ENCODE measurements at regions not wholly inside any gene's neighbourhood (a gene's known extent, or its start where the extent isn't known, plus 50 kb on each side); places are given as distances from the start of the nearest gene placed in this dataset.

DNA sequence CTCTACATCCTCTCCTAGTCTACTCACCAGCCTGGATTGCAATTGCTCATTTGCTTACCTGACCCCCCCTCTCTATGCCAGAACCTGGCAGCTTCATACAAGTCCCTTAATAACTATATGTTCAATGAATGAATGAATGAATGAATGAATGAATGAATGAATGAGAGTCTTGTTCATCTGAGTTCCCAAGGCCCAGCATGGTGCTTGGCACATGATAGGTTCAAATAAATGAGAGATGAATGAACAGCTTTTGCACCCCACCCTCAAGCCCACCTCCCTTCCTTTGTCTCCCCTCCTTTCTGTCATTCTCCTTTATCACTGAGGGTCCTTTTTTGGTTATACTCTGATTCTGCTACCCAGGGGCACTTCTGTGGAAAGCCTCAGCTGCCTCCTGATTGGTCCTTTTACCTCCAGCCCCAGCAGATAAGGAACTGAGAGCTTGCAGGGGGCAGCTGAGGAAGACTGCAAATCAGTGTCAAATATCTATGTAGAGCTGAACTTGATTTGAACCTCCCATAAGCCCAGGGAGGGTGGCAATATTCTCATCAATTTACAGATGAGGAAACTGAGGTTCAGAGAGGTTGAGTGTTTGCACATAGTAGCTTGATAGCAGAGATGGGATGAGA is 54.1 kb upstream of the CHRNB4 start:
- no peak overlapping the region for H3K4me3 Mint-ChIP-seq
- DNase-seq (ENCODE audit: low spot score) (no peak), ATAC-seq (no peak)
- no peak for TF ChIP-seq ZNF671 (CRISPR knock-in tag; IDR thresholded peaks at IDR 0.05)
- TF ChIP-seq ZBTB21 (CRISPR knock-in tag; IDR thresholded peaks at IDR 0.05; ENCODE audit: borderline replicate concordance) = no peak
- TF ChIP-seq, protein P1, sequence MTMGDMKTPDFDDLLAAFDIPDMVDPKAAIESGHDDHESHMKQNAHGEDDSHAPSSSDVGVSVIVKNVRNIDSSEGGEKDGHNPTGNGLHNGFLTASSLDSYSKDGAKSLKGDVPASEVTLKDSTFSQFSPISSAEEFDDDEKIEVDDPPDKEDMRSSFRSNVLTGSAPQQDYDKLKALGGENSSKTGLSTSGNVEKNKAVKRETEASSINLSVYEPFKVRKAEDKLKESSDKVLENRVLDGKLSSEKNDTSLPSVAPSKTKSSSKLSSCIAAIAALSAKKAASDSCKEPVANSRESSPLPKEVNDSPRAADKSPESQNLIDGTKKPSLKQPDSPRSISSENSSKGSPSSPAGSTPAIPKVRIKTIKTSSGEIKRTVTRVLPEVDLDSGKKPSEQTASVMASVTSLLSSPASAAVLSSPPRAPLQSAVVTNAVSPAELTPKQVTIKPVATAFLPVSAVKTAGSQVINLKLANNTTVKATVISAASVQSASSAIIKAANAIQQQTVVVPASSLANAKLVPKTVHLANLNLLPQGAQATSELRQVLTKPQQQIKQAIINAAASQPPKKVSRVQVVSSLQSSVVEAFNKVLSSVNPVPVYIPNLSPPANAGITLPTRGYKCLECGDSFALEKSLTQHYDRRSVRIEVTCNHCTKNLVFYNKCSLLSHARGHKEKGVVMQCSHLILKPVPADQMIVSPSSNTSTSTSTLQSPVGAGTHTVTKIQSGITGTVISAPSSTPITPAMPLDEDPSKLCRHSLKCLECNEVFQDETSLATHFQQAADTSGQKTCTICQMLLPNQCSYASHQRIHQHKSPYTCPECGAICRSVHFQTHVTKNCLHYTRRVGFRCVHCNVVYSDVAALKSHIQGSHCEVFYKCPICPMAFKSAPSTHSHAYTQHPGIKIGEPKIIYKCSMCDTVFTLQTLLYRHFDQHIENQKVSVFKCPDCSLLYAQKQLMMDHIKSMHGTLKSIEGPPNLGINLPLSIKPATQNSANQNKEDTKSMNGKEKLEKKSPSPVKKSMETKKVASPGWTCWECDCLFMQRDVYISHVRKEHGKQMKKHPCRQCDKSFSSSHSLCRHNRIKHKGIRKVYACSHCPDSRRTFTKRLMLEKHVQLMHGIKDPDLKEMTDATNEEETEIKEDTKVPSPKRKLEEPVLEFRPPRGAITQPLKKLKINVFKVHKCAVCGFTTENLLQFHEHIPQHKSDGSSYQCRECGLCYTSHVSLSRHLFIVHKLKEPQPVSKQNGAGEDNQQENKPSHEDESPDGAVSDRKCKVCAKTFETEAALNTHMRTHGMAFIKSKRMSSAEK (CRISPR knock-in tag; IDR thresholded peaks at IDR 0.05; ENCODE audit: borderline replicate concordance) = no peak
- TF ChIP-seq FOXK1 (CRISPR knock-in tag; IDR thresholded peaks at IDR 0.05) = no peak
- TF ChIP-seq, protein P2, sequence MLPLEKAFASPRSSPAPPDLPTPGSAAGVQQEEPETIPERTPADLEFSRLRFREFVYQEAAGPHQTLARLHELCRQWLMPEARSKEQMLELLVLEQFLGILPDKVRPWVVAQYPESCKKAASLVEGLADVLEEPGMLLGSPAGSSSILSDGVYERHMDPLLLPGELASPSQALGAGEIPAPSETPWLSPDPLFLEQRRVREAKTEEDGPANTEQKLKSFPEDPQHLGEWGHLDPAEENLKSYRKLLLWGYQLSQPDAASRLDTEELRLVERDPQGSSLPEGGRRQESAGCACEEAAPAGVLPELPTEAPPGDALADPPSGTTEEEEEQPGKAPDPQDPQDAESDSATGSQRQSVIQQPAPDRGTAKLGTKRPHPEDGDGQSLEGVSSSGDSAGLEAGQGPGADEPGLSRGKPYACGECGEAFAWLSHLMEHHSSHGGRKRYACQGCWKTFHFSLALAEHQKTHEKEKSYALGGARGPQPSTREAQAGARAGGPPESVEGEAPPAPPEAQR (CRISPR knock-in tag; IDR thresholded peaks at IDR 0.05) = no peak
- no peak for TF ChIP-seq EMX1 (CRISPR knock-in tag; IDR thresholded peaks at IDR 0.05)
- no peak for TF ChIP-seq ZNF423 (CRISPR knock-in tag; IDR thresholded peaks at IDR 0.05)
- TF ChIP-seq NFYB (CRISPR knock-in tag; conservative IDR thresholded peaks at IDR 0.05; ENCODE audit: low read depth) = no peak
- TF ChIP-seq GRHL2 (CRISPR knock-in tag; IDR thresholded peaks at IDR 0.05; ENCODE audit: insufficient replicate concordance, severe bottlenecking) = no peak
- TF ChIP-seq ZNF317 (CRISPR knock-in tag; IDR thresholded peaks at IDR 0.05; ENCODE audit: borderline replicate concordance, low read depth) = no peak
- no peak for TF ChIP-seq KAT7 (CRISPR knock-in tag; IDR thresholded peaks at IDR 0.05; ENCODE audit: borderline replicate concordance)
- TF ChIP-seq ZMAT4 (CRISPR knock-in tag; IDR thresholded peaks at IDR 0.05) = no peak
- TF ChIP-seq RELA (CRISPR knock-in tag; IDR thresholded peaks at IDR 0.05; ENCODE audit: borderline replicate concordance) = no peak
- no peak for TF ChIP-seq ARID4B (CRISPR knock-in tag; IDR thresholded peaks at IDR 0.05; ENCODE audit: borderline replicate concordance)
- TF ChIP-seq ATF1 (CRISPR knock-in tag; IDR thresholded peaks at IDR 0.05) = no peak
- TF ChIP-seq ZNF219 (CRISPR knock-in tag; IDR thresholded peaks at IDR 0.05; ENCODE audit: borderline replicate concordance) = no peak
- TF ChIP-seq, protein P3, sequence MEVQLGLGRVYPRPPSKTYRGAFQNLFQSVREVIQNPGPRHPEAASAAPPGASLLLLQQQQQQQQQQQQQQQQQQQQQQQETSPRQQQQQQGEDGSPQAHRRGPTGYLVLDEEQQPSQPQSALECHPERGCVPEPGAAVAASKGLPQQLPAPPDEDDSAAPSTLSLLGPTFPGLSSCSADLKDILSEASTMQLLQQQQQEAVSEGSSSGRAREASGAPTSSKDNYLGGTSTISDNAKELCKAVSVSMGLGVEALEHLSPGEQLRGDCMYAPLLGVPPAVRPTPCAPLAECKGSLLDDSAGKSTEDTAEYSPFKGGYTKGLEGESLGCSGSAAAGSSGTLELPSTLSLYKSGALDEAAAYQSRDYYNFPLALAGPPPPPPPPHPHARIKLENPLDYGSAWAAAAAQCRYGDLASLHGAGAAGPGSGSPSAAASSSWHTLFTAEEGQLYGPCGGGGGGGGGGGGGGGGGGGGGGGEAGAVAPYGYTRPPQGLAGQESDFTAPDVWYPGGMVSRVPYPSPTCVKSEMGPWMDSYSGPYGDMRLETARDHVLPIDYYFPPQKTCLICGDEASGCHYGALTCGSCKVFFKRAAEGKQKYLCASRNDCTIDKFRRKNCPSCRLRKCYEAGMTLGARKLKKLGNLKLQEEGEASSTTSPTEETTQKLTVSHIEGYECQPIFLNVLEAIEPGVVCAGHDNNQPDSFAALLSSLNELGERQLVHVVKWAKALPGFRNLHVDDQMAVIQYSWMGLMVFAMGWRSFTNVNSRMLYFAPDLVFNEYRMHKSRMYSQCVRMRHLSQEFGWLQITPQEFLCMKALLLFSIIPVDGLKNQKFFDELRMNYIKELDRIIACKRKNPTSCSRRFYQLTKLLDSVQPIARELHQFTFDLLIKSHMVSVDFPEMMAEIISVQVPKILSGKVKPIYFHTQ (CRISPR knock-in tag; IDR thresholded peaks at IDR 0.05) = no peak
- TF ChIP-seq NFE2L1 (CRISPR knock-in tag; IDR thresholded peaks at IDR 0.05) = no peak
- peaks cover 33% of the 10 kb centered on the region for H3K4me1 Mint-ChIP-seq
- no peak overlapping the region for H3K27ac Mint-ChIP-seq
- ChIA-PET CTCF (interaction anchor here (0.8 to 2.4 kb wide), 9 partner anchors 11 to 71 kb away, joined by 3 to 12 read pairs (median 5); no protein-coding TSS in a partner anchor), POLR2A (no interaction called here)
- no peaks in the 10 kb centered on the region; the same call in 1 of the 2 replicates for H3K27me3 Mint-ChIP-seq (ENCODE audit: low read depth)
- H3K36me3 Mint-ChIP-seq = no peaks in the 10 kb centered on the region
- no peaks in the 10 kb centered on the region for H3K9me3 Mint-ChIP-seq
